Kidney capillary endothelial cell (primary cell): ENCODE measurements at regions not wholly inside any gene's neighbourhood (a gene's known extent, or its start where the extent isn't known, plus 50 kb on each side); places are given as distances from the start of the nearest gene placed in this dataset.
A peak's percentile ranks its signal among the peaks of the same experiment; 100 is the strongest.

ENCODE experiments used
- DNase-seq: peaks from one replicate; pipeline ENCODE4 v3.0.0-alpha.2; 2018; ENCODE audit warnings: low spot score

- DNase-seq, result no peak
Measured at GRCh38 chr22:22744412-22745224, 100.2 kb downstream of the GGTLC2 start.

GRCh38 chr22:22745225-22746060 is 101.0 kb downstream of the GGTLC2 start:
- peak; percentile 11 for DNase-seq

- DNase-seq, result no peak
Measured at GRCh38 chr22:22746061-22746962, 101.9 kb downstream of the GGTLC2 start.

GRCh38 chr22:22746963-22747933 is 102.8 kb downstream of the GGTLC2 start:
- DNase-seq, result no peak

GRCh38 chr22:22748297-22748743 is 103.9 kb downstream of the GGTLC2 start:
- peak; percentile 33 for DNase-seq

- DNase-seq, result no peak
Measured at GRCh38 chr22:22748756-22749155, 104.3 kb downstream of the GGTLC2 start.

GRCh38 chr22:22749167-22749758 is 104.8 kb downstream of the GGTLC2 start:
- DNase-seq, result no peak

- no peak for DNase-seq
Measured at GRCh38 chr22:22750335-22751042, 106.1 kb downstream of the GGTLC2 start.

- DNase-seq, result no peak
Measured at GRCh38 chr22:22751043-22751603, 106.7 kb downstream of the GGTLC2 start.

GRCh38 chr22:22752199-22752555 is 107.8 kb downstream of the GGTLC2 start:
- no peak for DNase-seq

- DNase-seq, result no peak
Measured at GRCh38 chr22:22752556-22753477, 108.4 kb downstream of the GGTLC2 start.

GRCh38 chr22:22753526-22754267 is 109.3 kb downstream of the GGTLC2 start:
- DNase-seq, result no peak

- no peak for DNase-seq
Measured at GRCh38 chr22:22754268-22754657, 109.8 kb downstream of the GGTLC2 start.

GRCh38 chr22:22754961-22755777 is 110.8 kb downstream of the GGTLC2 start:
- no peak for DNase-seq

- no peak for DNase-seq
Measured at GRCh38 chr22:22755778-22756100, 111.3 kb downstream of the GGTLC2 start.

- DNase-seq, result no peak
Measured at GRCh38 chr22:22756109-22756508, 111.7 kb downstream of the GGTLC2 start.
